ENCODE measurements at regions not wholly inside any gene's neighbourhood (a gene's known extent, or its start where the extent isn't known, plus 50 kb on each side); places are given as distances from the start of the nearest gene placed in this dataset.
A peak's percentile ranks its signal among the peaks of the same experiment; 100 is the strongest.

DNA sequence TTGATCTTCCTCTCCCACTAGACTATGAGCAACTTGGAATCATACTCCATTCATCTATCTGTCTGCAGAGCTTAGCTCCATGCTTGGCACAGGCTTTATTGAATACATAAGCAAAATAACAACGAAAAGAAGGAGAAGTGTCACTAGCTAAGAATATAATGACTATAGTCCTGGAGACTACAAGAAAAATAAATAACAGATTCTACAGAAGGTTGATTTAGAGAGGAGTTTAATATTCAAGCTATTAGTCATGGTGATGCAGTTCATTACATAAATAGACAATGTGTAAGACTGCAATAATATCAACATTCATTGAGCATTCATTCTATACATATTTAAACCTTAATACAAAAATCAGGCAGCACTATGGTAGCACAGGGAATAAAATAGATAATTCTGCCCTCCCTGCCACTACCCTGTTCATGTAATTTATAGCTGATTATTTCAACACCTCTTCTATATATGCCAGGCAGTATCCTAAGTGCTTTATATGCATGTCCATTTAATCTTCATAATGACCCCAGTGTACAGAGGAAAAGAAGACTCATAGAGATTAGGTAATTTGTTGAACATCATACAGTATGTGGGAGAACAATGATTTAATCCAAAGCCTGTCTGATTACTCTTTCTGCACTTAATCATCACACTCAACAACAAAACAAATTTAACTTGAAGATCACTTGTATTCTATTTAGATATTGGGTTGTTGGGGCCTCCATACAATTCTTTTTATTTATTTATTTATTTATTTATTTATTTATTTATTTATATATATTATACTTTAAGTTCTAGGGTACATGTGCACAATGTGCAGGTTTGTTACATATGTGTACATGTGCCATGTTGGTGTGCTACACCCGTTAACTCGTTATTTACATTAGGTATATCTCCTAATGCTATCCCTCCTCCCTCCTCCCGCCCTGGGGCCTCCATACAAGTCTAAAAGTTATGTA is 165.3 kb downstream of the RNF152 start:
- no peak for DNase-seq (ENCODE audit: low read depth)

DNA sequence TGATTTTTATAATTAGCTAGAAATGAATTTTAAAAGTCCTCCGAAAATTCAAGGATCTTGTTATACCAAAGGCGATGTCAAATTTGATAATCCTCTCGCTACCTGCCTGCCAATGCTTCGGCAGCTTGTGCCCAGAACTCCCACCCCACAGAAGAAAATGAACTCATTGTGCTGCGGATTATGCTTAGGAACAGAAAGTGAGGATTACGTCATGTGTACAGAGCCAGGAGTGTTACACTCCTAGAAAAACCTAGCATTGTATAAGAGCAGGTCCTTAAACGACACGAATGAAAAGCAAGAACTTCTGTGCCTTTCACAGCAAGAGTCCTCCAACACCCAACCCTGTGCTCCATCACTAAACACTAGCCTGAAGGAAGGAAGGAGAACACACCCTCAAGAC is 168.3 kb downstream of the RNF152 start:
- no peak for DNase-seq (ENCODE audit: low read depth)

DNA sequence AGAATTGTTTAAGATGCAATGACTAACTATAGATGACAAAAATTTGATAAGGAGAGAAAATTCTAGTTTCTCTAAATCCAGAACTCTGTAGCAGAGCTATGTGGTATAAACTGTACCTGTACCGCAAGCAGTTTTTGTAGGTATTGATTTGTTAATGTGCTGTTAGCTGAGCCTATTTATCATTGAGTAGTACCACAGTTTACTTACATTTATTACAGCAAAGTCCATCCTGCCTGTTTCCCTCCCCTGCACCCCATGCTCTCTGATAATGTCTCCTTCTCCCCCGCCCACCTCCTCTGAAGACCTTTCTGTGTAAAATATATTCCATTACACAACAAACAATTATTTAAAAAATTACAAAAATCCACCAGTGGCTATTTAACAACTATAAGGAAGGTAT is 170.6 kb downstream of the RNF152 start:
- no peak for DNase-seq (ENCODE audit: low read depth)

DNA sequence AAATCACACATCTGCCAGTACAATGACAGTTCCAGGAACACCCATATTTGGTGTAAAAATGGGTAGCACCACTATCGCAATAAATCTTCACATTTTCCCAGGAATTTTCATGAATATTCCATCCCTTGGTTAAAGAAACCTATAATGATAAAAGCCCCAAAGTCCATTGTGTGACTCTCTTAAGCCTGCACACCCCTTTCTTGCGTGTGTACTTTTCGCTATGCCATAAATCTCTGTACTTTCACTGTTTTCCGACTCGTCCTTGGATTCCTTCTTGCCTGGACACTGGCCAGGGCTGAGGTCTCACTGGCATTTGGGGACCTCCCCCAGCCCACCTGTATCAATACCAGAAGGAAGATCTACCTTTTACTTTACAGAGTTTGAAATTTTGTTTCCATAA is 172.3 kb downstream of the RNF152 start:
- no peak for DNase-seq (ENCODE audit: low read depth)

DNA sequence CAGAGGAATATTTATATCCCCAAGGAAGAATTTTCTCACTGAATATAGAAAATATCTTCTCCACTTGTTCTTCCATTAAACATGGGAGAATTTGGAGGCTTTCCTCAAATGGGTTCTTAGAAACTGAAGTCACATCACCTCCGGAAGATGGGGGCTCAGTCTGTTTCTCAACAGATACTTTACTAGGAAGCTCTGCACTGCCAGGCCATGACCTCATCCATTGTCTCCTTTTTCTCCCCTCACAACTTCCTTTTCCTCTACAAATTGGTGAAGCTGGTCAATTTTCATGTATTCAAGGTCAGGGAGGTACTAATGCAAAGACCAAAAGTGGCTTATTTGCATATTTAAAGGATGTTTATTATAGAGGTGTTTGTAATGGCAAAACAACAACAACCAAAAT is 173.1 kb downstream of the RNF152 start:
- no peak for DNase-seq (ENCODE audit: low read depth)

DNA sequence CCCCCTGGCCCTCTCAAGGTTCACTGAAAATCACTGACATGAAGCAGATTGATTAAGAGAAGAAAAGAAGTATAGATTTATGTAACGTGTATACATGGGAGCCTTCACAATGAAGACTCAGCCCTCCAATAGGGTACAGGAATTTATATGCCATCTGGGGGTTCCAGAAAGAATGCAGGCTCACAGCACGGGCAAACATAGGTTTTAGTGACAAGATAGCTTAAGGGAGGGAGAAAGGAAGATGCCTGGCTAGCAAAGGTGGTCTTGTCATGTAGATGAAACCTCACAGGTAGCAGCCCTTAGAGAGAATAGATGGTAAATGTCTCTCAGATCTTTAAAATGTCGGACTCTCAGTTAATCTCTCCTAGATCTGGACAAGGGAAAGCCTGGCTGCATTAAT is 173.9 kb downstream of the RNF152 start:
- DNase-seq (ENCODE audit: low read depth), result no peak

DNA sequence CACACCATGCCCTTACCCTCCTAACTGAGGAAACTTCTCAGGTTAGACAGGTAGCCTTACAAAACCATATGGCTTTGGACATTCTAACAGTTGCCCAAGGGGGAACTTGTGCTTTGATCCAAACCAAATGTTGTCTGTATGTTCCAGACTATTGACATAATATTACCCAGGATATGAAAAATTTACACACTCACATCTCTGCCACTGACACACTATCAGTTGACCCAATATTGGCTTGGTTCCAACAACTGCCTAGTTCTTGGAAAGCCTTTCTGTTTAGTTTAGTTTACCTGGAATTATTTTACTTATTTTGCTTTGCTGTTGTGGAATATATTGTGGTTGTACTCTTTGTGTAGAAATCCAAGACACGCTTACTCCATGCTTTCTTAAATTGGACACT is 178.4 kb downstream of the RNF152 start:
- no peak for DNase-seq (ENCODE audit: low read depth)

DNA sequence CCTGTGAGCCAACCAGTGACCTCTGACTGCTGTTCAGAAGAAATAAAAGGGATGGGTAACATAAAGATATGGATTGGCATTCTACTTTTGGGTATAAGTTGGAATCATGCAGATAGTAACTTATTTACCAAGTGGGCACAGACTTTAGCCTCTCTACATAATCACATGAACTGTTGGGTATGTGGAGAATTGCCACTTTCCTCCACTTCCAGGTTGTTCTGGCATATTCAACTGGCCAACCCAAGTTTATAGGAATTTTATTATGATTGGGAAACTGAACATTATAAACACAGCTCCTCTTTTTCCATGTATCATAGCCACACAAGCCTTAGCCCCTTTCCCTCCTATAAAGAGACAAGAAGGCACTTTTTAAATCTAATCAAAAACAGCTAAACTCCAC is 179.3 kb downstream of the RNF152 start:
- no peak for DNase-seq (ENCODE audit: low read depth)

DNA sequence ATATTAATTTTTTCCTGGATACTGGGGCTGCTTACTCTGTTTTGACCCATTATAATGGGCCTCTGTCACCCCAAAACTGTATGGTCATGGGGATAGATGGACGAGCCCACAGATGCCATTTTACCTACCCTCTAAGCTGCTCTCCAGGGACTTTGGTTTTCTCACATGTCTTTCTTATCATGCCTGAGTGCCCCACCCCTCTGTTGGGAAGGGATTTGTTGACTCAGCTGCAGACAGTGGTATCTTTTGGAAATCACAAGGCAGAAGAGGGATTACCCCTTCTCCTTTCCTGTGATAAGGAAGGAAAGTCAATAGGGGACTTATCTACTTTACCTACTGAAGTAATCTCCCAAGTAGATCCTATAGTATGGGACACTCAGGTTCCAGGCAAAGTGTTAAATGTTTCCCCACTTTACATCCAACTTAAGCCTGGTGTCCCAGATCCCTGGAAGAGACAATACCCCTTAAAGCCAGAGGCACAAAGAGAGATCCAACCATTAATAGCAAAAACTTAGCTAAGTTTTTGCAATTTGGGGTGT is 182.7 kb downstream of the RNF152 start:
- no peak for DNase-seq (ENCODE audit: low read depth)

DNA sequence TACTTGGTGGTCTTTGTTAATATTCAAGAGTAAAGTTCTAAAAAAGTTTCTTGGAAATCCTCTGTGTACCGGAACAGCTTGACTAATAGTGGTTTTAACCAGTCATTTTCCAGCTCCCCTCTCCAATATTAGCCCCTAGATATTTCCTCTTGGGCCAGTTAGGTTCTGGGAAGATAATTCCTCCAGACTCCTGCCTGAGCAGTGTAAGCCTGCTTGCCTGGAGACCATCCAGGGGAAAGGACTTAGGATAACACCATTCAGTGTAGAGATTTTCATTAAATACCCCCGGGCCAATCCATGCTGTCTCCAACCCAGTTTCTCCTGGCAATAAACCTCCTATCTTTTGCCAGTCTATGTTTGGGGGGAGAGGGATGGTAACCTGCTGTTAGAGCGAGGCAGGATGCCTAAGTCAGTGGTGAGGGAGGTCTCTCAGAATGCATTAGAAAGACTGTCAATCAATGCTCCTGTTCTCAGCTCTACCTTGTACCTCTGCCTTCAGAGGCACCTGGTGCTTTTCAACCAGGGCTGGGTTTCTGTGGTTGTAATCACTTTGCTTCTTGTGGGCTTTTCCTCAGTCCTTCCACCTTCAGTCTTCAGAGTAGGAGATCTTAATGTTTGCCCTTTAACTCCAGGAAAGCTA is 186.4 kb downstream of the RNF152 start:
- DNase-seq (ENCODE audit: low read depth), result no peak

DNA sequence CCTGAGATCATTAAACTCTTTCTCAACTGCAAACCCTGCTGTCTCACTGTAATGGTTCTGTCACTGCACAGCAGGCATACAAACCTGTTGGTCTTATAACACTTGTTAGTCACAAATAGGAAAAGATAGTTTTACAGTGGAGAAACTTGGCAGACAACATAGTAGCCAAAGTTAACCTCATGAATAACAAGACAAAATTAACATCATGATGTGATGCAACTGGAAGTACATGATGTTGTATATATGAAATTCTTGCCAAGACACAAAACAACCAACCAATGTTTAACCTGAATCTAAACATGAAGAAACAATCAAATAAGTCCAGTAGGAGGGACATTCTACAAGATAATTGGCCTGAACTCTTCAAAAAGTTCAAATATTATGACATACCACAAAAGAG is 189.3 kb downstream of the RNF152 start:
- DNase-seq (ENCODE audit: low read depth), result peak; percentile 60

DNA sequence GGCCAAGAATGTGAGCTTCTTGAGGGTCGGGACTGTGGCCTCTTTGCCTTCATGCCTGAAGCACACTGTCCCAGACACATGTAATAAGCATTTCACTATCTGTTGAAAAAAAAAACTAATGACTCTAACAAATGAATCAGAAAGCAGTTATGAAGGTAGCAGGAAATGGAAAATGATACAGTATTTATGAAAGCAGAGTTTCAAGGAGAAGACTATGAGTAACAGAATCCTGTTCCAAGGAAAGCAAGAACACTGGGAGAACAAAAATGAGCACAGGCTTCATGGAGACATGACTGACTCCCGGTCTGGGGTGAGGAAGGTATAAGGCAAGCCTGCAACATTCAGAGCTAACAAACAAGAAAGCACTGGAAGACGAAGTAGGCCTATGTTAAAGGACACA is 190.8 kb downstream of the RNF152 start:
- DNase-seq (ENCODE audit: low read depth), result peak; percentile 50

DNA sequence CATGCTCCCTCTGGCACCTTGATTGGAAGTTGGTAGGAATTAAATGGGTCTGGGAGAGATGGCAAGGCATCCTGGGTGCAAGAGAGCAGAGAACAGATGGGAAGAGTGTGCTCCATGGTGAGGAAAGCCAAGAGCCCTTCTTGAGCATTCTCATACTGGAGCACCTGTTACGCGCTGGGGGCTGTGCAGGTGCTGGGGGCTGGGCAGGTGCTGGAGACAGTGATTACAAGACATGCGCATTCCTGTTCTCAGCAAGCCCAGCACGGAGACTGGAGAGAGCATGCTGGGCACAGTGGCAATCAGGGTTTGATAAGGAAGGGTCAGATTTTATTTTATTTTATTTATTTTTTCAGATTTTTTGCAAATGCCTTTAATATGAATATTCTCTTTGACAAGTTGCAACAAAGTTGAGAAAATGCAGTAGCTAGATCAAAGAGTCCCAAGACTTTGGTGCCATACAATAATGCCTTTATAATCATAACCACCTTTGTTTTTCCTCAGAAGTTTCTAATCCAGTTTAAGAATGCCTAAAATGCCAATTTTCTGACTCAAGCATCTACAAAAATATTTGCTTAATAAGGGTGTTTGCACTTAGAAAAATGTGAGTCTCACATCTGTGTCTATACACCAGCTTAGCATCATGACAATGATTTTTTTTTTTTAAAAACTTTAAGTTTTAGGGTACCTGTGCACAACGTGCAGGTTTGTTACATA is 193.3 kb downstream of the RNF152 start:
- DNase-seq (ENCODE audit: low read depth), result no peak

DNA sequence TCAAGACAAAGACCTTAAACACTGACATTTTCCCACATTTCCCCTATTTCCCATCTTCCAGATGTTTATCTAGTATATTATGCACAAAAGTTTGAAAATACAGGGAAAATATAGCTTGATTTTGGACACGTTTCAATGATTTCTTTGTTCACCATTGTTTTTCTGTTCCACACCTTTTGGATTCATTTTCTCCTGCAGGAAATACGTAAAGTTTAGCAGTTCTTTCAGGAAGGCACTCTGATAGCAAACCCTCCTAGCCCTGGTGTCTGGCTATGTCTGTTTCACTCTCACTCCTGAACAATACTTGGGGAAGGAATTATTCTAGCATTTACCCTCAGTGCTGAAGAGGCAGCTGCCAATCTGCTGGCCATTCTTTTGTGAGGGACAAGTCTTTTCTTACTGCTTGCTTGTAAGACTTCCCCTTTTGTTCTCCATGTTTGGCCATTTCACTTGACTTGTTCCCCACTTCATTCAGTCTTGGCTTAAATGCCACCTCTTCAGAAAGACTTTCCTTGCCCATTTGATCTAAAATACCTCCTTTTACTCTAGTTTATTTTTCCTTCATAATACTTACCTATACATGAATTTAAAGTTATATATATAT is 195.4 kb downstream of the RNF152 start:
- DNase-seq (ENCODE audit: low read depth), result no peak

DNA sequence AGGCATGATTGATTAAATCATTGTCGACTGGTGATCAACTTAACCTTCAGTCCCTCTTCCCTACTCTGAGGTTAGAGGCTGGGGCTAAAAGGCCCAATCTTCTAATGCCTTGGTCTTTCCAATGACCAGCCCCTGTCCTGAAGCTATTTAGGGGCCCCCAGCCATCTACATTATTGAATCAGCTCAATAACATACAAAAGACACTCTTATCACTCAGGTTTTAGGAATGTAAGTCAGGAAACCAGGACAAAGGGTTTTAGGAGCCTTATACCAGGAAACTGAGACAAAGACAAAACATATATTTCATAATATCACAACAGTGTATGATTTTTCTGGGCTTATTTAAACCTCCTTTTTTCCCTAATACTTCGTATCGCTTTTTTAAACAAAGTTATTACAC is 198.6 kb downstream of the RNF152 start:
- no peak for DNase-seq (ENCODE audit: low read depth)

DNA sequence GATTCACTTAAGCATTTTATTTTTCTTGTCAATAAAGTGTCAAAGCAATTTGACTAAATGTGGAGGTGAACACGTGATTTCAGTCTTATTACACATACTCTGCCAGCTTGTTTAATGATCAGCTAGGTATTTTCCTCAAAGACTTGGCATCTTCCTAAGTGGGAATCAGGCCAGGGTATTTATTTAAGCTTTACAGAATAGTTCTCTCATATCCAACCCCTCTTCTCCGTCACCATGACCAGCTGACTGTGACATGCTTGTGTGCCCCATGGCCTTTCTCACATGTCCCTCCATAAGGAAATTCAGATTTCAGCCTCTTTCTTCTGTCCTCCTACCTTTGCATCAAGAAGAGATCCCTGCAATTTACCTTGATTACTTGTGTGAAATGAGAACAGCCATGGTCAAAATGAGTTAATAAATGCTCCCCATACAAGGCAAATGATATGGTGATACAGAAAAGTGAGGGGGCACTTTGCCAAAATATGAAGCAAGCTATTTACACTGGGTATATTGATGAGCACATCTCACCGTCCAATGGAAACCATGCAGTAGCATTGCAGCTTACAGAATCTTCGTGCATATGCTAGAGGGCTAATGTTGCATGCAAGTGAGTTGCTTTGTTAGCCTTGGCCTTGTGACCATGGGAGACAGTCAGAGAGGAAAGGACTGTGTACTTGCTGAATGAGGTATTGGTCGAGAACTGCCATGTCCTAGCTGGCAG is 202.2 kb downstream of the RNF152 start:
- DNase-seq (ENCODE audit: low read depth), result no peak

DNA sequence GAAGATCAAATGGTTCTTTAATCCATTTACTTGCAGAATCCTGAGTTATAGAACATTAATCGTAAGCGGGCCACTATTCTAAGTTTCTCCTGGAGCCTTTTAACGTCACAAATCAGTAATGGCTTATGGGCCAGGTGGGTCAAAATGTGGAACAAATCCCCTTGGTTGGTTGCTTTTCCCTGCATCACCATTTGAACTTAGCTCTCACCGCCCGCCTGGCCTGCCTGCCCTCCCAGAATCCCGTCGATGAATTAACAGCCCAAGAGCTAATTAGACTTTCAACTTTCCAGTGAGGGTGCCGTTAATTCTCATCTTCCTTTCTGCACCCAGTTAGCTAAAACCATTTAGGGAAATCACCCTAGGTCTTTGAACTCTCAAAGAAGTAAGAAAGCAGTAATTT is 205.5 kb downstream of the RNF152 start:
- no peak for DNase-seq (ENCODE audit: low read depth)

DNA sequence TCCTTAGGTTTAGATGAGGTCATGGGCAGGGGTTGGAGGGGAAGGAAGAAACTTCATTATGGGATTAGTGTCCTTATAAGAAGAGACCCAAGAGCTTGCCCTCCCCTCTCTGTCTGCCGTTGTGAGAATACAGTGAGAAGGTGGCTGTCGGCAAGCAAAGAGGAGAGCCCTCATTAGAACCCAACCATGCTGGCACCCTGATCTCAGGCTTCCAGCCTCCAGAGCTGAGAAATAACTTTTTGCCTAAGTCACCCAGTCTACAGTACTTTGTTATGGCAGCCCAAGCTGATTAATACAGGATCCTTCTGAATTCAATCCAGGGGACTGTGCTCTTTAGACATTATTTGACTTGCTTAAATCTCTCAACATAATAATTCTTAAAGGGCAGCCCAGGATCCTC is 209.0 kb downstream of the RNF152 start:
- DNase-seq (ENCODE audit: low read depth), result no peak

DNA sequence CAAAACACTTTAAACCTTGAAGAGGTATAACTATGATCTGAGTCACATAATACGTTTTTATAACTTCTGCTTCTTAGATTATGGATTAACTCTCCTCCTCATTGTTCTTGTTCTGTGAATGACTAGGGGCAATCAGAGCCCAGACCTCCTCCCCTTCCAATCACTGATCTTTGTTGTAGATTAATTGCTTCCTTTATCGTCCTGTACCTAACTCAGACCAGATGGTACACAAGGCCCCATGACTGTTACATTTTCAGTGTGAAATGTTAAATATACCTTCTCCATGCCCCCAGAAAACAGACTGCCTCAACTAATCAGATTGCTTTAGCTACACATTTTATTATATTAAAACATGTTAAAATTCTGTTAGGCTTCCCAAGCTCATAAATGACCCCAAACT is 211.7 kb downstream of the RNF152 start:
- no peak for DNase-seq (ENCODE audit: low read depth)

DNA sequence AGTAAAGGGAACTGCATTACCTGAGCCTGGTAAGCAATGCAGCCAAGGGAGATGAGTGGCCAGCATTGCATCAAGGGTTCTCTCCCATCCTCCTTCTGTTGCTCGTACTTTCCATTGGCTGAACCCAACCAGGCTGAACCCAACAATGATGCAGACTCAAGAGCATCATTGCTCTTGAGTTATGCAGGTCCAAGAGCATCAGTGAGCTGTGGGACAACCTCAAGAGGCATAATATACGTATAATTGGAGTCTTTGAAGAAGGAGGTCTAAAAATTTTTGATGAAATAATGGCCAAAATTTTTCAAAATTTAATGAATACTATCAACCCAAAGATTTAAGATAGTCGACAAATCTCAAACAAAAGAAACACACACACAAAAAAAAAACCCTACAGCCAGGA is 213.0 kb downstream of the RNF152 start:
- DNase-seq (ENCODE audit: low read depth), result no peak

DNA sequence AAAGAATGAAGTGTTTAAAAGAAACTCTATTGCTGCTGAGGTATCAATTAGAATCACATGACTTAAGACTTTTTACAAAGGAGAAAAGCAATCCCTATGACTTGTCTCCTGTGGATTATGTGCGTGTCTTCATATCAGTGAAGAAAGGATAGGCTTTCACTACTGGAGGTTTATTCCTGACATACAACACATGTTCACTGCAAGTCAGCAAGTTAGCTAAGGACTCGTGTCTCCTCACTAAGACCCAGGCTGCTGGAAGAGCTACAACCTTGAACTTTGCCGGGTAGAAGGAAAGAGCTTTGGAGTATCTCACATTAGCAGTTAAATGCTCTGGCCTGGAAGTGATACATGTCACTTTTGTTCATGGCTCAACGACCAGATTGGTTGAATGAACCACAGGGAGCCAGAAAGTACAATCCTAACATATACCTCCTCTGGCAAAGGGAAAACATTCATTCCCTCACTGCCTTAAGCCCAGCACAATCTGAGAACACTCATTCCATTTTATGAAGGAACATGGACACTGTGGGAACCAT is 215.3 kb downstream of the RNF152 start:
- no peak for DNase-seq (ENCODE audit: low read depth)

All from non-pigmented ciliary epithelial cell (primary cell).